LoVo (cell line): ENCODE measurements at regions not wholly inside any gene's neighbourhood (a gene's known extent, or its start where the extent isn't known, plus 50 kb on each side); places are given as distances from the start of the nearest gene placed in this dataset.
"Not testable (repeated sequence)": the region's sequence is repeated elsewhere in the genome, so short reads cannot be mapped to it uniquely, and the experiment has no call there.

ENCODE experiments used
- DNase-seq: peaks from one replicate; pipeline ENCODE4 v3.0.0-alpha.2; 2016; ENCODE audit warnings: low spot score

DNA sequence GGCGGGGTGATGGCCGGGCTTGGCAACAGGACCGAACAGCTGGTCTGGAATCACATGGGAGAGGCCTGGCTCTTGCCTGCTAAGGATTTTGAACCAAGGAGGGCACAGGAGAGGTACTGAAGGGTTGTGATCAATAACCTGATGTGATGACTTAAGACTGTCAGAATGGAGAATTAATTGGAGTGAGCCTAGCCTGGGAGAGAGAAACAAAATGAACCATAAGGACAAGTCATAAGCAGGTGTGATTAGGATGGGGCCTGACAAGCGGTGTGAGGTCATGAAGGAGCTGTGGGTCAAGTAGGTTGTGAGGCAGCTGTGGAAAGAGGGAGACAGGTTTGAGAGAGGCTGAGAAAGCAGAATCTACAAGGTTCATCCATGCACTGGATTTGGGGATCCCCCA is 104.6 kb downstream of the MED10 start:
- DNase-seq, result no peak

GRCh38 chr5:6273090-6273735 is 105.1 kb downstream of the MED10 start:
- no peak for DNase-seq

GRCh38 chr5:6269925-6270324 is 108.4 kb downstream of the MED10 start:
- DNase-seq, result no peak

- DNase-seq, result no peak
Observed at GRCh38 chr5:6266671-6267197, 111.6 kb downstream of the MED10 start.

- DNase-seq, result no peak
Observed at GRCh38 chr5:6264394-6264793, 114.0 kb downstream of the MED10 start.

DNA sequence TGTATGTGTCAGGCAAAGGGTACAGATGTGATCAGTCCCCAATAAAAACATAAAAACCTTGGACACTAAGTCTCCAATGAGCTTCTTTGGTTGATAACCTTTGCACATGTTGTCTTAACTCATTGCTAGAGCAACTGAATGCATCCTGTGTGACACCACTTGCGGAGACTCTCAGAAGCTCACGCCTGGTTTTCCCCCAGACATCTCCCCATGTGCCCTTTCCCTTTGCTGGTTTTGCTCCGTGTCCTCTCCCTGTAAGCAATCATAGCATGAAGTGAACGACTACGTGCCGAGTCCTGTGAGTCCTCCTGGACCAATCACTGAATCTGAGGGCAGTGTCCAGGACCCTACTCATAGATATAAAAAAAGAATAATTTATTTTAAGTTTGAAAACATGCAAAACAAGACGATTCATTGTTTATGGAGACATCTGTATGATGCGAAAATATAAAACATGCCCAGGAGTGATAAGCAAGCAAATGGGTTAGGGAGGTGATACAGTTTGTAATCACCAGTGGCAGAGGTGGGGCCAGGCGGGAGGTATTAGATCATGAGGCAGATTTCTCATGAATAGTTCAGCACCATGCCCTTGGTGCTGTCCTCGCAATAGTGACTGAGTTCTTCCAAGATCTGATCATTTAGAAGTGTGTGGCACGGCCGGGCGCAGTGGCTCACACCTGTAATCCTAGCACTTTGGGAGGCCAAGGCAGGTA is 115.5 kb downstream of the MED10 start:
- no peak for DNase-seq

DNA sequence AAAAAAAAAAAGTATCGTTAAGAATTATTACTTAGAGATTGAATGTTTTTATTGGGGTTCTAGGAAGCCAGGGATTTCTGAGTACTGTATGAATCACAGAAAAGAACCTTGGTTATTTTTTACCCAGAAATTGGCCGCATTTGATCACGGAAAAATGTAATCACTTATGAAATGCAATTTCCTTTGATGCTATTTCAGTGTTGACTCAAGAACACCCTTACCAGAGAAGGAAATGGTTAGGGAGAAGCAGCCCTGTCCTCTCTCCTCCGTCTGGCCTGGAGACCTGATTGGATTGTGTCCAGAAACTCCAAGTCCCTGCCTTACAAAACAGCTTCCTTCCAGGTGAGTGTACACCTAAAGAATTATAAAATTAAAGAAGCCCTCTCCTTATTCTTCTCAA is 116.7 kb downstream of the MED10 start:
- DNase-seq, result no peak

DNA sequence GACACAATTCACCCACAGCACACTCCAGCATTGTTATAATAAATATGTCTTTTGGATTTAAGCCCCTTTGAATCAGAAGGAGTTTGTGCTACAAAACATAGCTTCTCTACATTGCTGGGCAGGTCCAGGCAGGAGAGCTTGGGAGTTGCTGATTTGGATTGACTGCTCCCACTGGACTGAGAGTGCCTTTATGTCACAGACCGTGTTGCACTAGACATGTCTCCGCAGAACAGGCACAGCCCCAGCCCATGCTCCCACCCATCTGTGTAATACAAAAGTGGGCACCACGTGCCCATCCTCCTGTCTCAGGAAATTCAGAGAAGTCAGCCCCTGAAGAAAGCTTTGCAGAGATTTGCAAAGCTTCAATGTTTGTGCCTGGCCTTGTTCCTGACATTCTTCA is 117.1 kb downstream of the MED10 start:
- no peak for DNase-seq

GRCh38 chr5:6260846-6261245 is 117.5 kb downstream of the MED10 start:
- no peak for DNase-seq

DNA sequence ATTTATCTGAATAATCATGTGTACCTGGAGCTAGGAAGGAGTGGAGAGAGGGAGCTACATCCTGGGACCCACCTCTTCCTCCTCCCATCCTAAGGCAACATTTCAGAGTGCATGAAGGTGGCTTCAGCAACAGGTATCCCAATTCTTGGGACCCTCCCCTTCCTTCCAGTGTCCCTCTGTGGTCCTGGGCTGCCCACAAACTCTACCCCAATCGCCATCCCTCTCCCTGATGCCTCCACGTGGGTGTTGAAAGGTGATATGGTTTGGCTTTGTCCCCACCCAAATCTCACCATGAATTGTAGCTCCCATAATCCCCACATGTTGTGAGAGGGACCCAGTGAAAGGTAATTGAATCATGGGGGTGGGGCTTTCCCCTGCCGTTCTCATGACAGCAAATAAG is 121.4 kb downstream of the MED10 start:
- DNase-seq, result no peak

DNA sequence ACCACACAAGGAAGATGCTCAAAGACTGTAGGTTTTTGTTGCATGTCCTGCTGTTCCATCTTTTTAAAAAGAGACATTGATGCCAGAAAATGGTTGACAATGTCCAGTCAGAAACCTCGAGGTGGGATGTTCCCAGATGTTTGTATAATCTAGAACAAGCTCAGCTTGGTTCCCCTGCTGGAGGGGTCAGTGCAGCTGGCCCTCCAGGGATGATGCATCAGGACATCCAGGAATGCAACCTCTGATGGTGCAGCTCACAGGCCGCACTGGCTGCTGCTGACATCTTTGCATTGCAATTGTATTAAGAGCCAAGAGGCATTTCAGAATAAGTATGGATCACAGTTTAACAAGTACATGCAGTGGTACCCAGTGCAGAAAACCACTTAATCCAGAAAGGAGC is 122.4 kb downstream of the MED10 start:
- no peak for DNase-seq

GRCh38 chr5:6253846-6254245 is 124.5 kb downstream of the MED10 start:
- DNase-seq, result no peak

- DNase-seq, result no peak
Observed at GRCh38 chr5:6253281-6253680, 125.1 kb downstream of the MED10 start.

DNA sequence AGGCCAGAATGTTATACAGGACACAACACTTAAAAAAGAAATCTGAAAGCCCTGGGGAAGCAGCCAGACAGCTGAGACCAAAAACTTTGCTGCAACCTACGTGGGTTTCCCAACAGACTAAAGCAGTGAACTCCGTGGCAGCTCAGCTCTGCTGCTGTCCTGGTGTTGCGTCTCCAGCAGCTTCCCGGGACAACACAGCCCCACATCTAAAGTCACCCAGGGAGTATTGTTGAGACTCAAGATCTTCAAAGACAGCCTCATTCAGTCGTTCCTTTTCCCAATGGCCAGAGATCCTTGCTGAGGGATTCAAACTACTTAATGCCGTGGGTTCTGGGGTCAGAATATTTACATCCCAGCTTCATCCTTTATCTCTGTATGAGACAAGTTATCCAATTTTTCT is 125.8 kb downstream of the MED10 start:
- DNase-seq, result no peak

GRCh38 chr5:6251565-6252102 is 126.7 kb downstream of the MED10 start:
- DNase-seq, result no peak

DNA sequence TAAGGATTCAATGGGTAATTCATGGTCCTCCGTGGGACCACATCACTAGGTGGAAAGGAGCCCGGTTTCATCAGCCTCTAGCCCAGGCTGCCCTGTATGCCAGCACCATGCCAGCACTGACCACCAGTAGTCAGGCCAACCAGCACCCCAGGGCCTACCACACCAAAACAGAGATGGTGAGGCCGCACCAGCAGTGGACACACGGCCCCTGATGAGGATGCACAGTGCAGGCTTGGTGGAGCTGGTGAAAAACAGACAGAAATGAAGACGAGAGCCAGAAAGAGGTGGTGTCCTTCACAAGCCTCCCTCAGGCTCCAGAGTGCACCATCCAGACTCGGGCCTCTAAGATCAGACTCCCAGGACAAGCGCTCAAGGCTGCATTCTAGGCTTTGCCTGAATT is 128.2 kb downstream of the MED10 start:
- no peak for DNase-seq

- DNase-seq, result no peak
Observed at GRCh38 chr5:6248132-6248531, 130.2 kb downstream of the MED10 start.

- no peak for DNase-seq
Observed at GRCh38 chr5:6246820-6247437, 131.4 kb downstream of the MED10 start.

GRCh38 chr5:6244339-6244714 is 134.0 kb downstream of the MED10 start:
- no peak for DNase-seq

DNA sequence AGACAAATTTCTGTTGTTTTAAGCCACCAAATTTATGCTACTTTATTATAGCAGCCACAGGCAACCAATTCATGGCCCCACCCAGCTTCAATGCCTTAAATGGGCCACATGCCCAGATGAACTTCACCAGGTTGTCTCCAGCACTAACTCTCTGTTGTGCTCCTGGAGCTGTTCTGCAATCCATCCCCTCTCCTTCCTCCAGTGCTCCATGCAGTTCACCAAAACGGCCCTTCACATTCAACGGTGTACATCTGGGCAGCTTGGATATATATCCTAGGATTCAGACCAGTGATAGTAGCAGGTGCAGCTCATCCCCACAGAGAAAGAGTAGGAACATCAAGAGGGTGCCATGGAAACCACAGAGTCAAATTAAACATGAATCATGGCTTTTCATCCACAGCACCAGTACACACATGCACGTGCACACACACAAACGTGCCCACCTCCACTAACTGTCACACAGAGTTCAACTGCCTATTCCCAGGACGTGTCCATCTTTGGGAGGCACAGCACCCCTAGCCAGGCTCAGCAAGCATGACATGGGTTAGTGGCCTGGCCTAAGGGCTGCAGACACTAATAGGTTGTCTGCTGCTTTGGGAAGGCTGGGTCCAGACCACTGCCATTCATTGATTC is 134.5 kb downstream of the MED10 start:
- no peak for DNase-seq

DNA sequence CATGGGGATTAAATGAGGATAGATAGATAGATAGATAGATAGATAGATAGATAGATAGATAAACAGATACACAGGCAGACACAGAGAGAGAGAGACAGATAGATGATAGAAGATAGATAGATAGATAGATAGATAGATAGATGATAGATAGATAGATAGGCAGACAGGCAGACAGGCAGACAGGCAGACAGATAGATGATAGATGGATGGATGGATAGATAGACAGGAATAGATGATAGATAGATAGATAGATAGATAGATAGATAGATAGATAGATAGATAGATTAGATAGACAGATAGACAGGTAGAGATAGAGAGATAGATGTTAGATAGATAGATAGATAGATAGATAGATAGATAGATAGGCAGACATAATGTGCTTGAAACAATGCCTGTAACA is 137.3 kb downstream of the MED10 start:
- DNase-seq, result not testable (repeated sequence)

- no peak for DNase-seq
Observed at GRCh38 chr5:6236858-6237481, 141.4 kb downstream of the MED10 start.
